Neutrophil (primary cell): ENCODE measurements at regions not wholly inside any gene's neighbourhood (a gene's known extent, or its start where the extent isn't known, plus 50 kb on each side); places are given as distances from the start of the nearest gene placed in this dataset.
"Not testable (repeated sequence)": the region's sequence is repeated elsewhere in the genome, so short reads cannot be mapped to it uniquely, and the experiment has no call there.

Source experiments
- H3K27ac ChIP-seq: fragments of 200-600 bp; sonication (generic); 2 replicates; pipeline ENCODE4 v1.5.1; 2016; ENCODE audit warnings: mild to moderate bottlenecking, moderate library complexity
- H3K27me3 ChIP-seq: fragments of 200-600 bp; sonication (generic); 2 replicates; pipeline ENCODE4 v1.6.0; 2016; ENCODE audit warnings: mild to moderate bottlenecking
- H3K36me3 ChIP-seq: fragments of 200-600 bp; sonication (generic); 2 replicates; pipeline ENCODE4 v1.5.1; 2017
- H3K4me1 ChIP-seq, 2 experiments: fragments of 200-600 bp in 1 of 2; sonication (generic) in 1 of 2; 1 replicate in 1 of 2; 2 replicates in 1 of 2; pipeline versions ENCODE4 v1.5.1 to v1.6.1; 2013 to 2016; ENCODE audit warnings: low read depth in 1 of 2, low read length in 1 of 2, mild to moderate bottlenecking in 1 of 2, moderate library complexity in 1 of 2; ENCODE audit not compliant: control insufficient read depth in 1 of 2, insufficient read depth in 1 of 2
- H3K4me3 ChIP-seq, 2 experiments: fragments of 200-600 bp in 1 of 2; sonication (generic) in 1 of 2; 1 replicate in 1 of 2; 2 replicates in 1 of 2; pipeline ENCODE4 v1.5.1; 2013 to 2016; ENCODE audit warnings: low read depth in 1 of 2, low read length in 1 of 2, mild to moderate bottlenecking in 1 of 2, moderate library complexity in 1 of 2
- H3K9me3 ChIP-seq: fragments of 200-600 bp; sonication (generic); 2 replicates; pipeline ENCODE4 v1.5.1; 2016
- TF ChIP-seq, protein P1 (sequence below): fragments of 200-600 bp; sonication (generic); IDR thresholded peaks from 2 replicates; pipeline ENCODE4 v1.5.1; 2016; ENCODE audit warnings: antibody characterized with exemption

DNA sequence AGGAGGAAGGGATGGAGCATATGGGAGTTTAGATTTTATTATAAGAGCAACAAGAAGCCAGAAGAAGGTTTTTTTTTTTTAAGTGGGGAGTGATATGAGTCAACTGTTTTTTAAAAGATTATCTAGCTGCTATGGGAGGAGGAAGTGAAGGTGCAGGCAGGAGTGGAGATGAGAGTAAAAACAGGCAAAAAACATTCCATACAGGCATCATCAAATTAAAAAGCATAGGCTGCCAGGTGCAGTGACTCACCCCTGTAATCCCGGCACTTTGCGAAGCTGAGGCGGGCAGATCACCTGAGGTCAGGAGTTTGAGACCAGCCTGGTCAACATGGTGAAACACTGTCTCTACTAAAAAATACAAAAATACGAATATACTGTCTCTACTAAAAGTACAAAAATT lies 368.4 kb upstream of the MTNR1B start:
- H3K4me1 ChIP-seq = no peaks in the 10 kb centered on the region
- no peak overlapping the region for H3K4me3 ChIP-seq
- no peak overlapping the region for H3K27ac ChIP-seq
- TF ChIP-seq, protein P1, sequence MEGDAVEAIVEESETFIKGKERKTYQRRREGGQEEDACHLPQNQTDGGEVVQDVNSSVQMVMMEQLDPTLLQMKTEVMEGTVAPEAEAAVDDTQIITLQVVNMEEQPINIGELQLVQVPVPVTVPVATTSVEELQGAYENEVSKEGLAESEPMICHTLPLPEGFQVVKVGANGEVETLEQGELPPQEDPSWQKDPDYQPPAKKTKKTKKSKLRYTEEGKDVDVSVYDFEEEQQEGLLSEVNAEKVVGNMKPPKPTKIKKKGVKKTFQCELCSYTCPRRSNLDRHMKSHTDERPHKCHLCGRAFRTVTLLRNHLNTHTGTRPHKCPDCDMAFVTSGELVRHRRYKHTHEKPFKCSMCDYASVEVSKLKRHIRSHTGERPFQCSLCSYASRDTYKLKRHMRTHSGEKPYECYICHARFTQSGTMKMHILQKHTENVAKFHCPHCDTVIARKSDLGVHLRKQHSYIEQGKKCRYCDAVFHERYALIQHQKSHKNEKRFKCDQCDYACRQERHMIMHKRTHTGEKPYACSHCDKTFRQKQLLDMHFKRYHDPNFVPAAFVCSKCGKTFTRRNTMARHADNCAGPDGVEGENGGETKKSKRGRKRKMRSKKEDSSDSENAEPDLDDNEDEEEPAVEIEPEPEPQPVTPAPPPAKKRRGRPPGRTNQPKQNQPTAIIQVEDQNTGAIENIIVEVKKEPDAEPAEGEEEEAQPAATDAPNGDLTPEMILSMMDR = no peak
- no peaks in the 10 kb centered on the region for H3K27me3 ChIP-seq
- no peaks in the 10 kb centered on the region for H3K36me3 ChIP-seq
- H3K9me3 ChIP-seq = no peaks in the 10 kb centered on the region

DNA sequence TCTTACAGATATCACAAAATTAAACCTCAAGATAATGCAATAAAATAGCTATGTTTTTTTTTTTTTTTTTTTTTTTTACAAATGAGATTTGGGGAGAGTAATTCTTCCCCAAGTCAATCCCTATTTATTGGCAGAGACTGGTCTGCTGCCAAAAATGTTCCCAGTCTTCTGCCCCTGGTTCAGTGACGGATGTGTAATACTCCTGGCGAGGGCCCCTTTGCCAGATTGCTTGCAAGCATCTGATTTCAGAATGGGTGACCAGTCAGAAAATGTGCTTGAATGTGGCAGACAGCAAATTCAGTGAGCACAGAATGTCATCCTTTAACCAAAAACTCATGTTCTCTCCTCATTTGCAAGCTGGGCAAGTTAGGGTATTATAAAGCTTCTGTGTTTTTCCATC lies 363.8 kb upstream of the MTNR1B start:
- H3K27me3 ChIP-seq = no peaks in the 10 kb centered on the region
- H3K9me3 ChIP-seq = no peaks in the 10 kb centered on the region
- TF ChIP-seq, protein P1 = no peak
- H3K27ac ChIP-seq = no peak overlapping the region
- H3K4me3 ChIP-seq = no peak overlapping the region
- H3K4me1 ChIP-seq = no peaks in the 10 kb centered on the region
- H3K36me3 ChIP-seq = no peaks in the 10 kb centered on the region

DNA sequence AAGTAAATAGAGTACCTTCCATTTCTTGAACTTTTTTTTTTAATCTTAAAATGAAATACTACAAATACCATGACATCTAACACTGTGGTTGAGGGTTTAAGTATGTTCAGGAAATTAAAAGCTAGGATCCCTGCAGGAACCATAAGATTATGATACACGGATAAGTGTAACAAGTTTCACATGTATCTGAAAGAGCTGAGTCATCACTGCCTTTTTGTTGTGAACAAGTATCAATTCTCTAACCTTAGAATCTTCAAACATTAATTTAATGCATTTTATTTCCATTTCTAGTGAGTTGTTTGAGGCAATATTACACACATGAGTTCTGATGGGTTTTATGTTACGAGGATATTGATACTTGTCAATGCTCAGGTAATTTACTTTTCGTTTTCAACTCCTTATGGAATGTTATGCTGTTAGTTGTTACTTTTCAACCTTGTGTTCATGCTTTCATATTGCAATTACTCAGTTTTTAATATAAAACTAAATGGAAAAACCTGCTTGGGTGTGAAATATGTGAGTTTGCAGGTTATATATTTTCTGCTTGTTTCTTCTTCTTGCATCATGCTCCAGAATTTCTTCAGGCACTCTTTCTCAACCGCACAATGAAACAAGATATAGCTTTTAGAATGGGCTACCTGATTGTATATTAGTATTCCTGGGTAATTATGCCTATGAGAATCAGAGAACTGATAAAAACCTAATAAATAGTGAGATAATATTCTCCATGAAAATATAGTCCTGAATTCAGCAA lies 361.3 kb upstream of the MTNR1B start:
- TF ChIP-seq, protein P1 = no peak
- no peak overlapping the region for H3K27ac ChIP-seq
- no peaks in the 10 kb centered on the region for H3K36me3 ChIP-seq
- H3K4me3 ChIP-seq = no peak overlapping the region
- no peaks in the 10 kb centered on the region for H3K27me3 ChIP-seq
- no peaks in the 10 kb centered on the region for H3K4me1 ChIP-seq
- no peaks in the 10 kb centered on the region for H3K9me3 ChIP-seq

DNA sequence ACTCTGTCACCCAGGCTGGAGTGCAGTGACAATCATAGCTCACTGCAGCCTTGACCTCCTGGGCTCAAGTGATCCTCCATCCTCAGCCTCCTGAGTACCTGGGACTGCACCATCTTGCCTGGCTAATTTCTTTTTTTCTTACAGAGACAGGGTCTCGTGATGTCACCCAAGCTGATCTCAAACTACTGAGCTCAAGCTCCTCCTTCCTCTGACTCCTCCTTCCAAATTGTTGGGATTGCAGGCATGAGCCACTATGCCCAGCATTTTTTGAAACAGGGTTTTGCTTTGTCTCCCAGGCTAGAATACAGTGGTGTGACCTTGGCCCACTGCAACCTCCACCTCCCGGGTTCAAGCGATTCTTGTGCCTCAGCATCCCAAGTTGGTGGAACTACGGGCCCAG lies 358.3 kb upstream of the MTNR1B start:
- no peak overlapping the region for H3K4me3 ChIP-seq
- TF ChIP-seq, protein P1 = no peak
- no peak overlapping the region for H3K27ac ChIP-seq
- no peaks in the 10 kb centered on the region for H3K27me3 ChIP-seq
- no peaks in the 10 kb centered on the region for H3K9me3 ChIP-seq
- H3K4me1 ChIP-seq = no peaks in the 10 kb centered on the region
- H3K36me3 ChIP-seq = no peaks in the 10 kb centered on the region

DNA sequence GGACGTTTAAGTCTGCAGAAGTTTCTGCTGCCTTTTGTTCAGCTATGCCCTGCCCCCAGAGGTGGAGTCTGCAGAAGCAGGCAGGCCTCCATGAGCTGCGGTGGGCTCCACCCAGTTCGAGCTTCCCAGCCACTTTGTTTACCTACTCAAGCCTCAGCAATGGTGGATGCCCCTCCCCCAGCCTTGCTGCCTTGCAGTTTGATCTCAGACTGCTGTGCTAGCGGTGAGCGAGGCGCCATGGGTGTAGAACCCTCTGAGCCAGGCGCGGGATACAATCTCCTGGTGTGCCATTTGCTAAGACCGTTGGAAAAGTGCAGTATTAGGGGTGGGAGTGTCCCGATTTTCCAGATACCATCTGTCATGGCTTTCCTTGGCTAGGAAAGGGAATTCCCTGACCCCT lies 351.4 kb upstream of the MTNR1B start:
- H3K9me3 ChIP-seq, H3K36me3 ChIP-seq, H3K27ac ChIP-seq, H3K27me3 ChIP-seq, H3K4me3 ChIP-seq, H3K4me1 ChIP-seq: not testable (repeated sequence)

DNA sequence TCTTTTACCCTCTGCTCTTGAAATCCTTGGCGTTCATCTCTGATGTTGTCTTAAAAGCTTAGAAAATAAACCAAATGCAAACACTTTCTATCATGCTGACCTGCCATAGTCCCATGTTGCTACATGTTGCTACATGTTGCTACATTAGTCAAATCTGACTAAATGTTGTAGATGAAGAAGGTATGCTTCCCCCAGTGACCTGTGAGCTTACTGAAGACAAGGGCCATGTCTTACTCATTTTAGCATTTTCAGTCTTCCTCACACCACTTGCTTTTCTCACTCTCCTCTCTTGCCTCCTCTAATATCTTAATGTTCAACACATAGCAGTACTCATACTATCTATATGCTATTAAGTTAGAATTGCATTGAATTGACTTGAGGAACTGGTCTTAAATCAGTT lies 346.4 kb upstream of the MTNR1B start:
- TF ChIP-seq, protein P1 = no peak
- H3K27ac ChIP-seq = no peak overlapping the region
- no peaks in the 10 kb centered on the region for H3K4me1 ChIP-seq
- no peak overlapping the region for H3K4me3 ChIP-seq
- H3K27me3 ChIP-seq = no peaks in the 10 kb centered on the region
- no peaks in the 10 kb centered on the region for H3K36me3 ChIP-seq
- no peaks in the 10 kb centered on the region for H3K9me3 ChIP-seq
